ENCODE measurements at regions not wholly inside any gene's neighbourhood (a gene's known extent, or its start where the extent isn't known, plus 50 kb on each side); places are given as distances from the start of the nearest gene placed in this dataset.
"Not testable (repeated sequence)": the region's sequence is repeated elsewhere in the genome, so short reads cannot be mapped to it uniquely, and the experiment has no call there.

- H3K4me1 ChIP-seq (ENCODE audit: control insufficient read depth in 1 of 2, insufficient read depth in 2 of 2, low read length in 2 of 2); DNase-seq; H3K4me3 ChIP-seq (replicated peaks in 1 of 3; ENCODE audit: low read depth in 2 of 3, low read length in 3 of 3); H3K36me3 Mint-ChIP-seq; H3K9ac ChIP-seq (ENCODE audit: insufficient read depth, low read length, poor library complexity, severe bottlenecking); intact Hi-C loops (cut with micrococcal nuclease); H4K20me1 ChIP-seq (ENCODE audit: insufficient read depth, low read length); H3K36me3 ChIP-seq (replicated peaks in 1 of 2; ENCODE audit: control insufficient read depth in 1 of 2, insufficient read depth in 2 of 2, low read length in 2 of 2); H3K27me3 ChIP-seq (ENCODE audit: control insufficient read depth in 2 of 2, insufficient read depth in 2 of 2, low read length in 2 of 2); H3K9me3 Mint-ChIP-seq; H3K27ac Mint-ChIP-seq; H3K4me1 Mint-ChIP-seq; H2AFZ ChIP-seq (ENCODE audit: insufficient read depth, low read depth, low read length, poor library complexity, severe bottlenecking); H3K4me2 ChIP-seq (replicated peaks; ENCODE audit: extremely low read depth, low read length, poor library complexity, severe bottlenecking); H3K9me3 ChIP-seq (replicated peaks in 1 of 2; ENCODE audit: control insufficient read depth in 1 of 2, insufficient read depth in 1 of 2, low read length in 2 of 2); H3K27ac ChIP-seq (ENCODE audit: low read depth in 1 of 2, low read length in 2 of 2); H3K27me3 Mint-ChIP-seq (ENCODE audit: low read depth in 3 of 3); H3K4me3 Mint-ChIP-seq; H3K79me2 ChIP-seq (ENCODE audit: insufficient read depth, low read length): not testable (repeated sequence)
- 0% methylated on average over 2 of the region's 3 CpGs for WGBS (ENCODE audit: insufficient coverage)
These were observed 805.9 kb downstream of the FOXD4L5 start for GRCh38 chr9:64479095-64479494.

GRCh38 chr9:64468943-64469342, 816.1 kb downstream of the FOXD4L5 start:
- H3K9me3 ChIP-seq (replicated peaks in 1 of 2; ENCODE audit: control insufficient read depth in 1 of 2, insufficient read depth in 1 of 2, low read length in 2 of 2); H2AFZ ChIP-seq (ENCODE audit: insufficient read depth, low read depth, low read length, poor library complexity, severe bottlenecking); DNase-seq; H3K36me3 ChIP-seq (replicated peaks in 1 of 2; ENCODE audit: control insufficient read depth in 1 of 2, insufficient read depth in 2 of 2, low read length in 2 of 2); H3K36me3 Mint-ChIP-seq; intact Hi-C loops (cut with micrococcal nuclease); H4K20me1 ChIP-seq (ENCODE audit: insufficient read depth, low read length); H3K27ac ChIP-seq (ENCODE audit: low read depth in 1 of 2, low read length in 2 of 2); H3K27me3 Mint-ChIP-seq (ENCODE audit: low read depth in 3 of 3); H3K79me2 ChIP-seq (ENCODE audit: insufficient read depth, low read length); H3K9ac ChIP-seq (ENCODE audit: insufficient read depth, low read length, poor library complexity, severe bottlenecking); H3K4me1 ChIP-seq (ENCODE audit: control insufficient read depth in 1 of 2, insufficient read depth in 2 of 2, low read length in 2 of 2); H3K4me3 Mint-ChIP-seq; H3K4me2 ChIP-seq (replicated peaks; ENCODE audit: extremely low read depth, low read length, poor library complexity, severe bottlenecking); H3K27ac Mint-ChIP-seq; H3K4me1 Mint-ChIP-seq; H3K4me3 ChIP-seq (replicated peaks in 1 of 3; ENCODE audit: low read depth in 2 of 3, low read length in 3 of 3); H3K9me3 Mint-ChIP-seq; H3K27me3 ChIP-seq (ENCODE audit: control insufficient read depth in 2 of 2, insufficient read depth in 2 of 2, low read length in 2 of 2): not testable (repeated sequence)
- WGBS (ENCODE audit: insufficient coverage), result no CpG with 5 or more reads among the region's 8 CpGs

- H3K27ac Mint-ChIP-seq; H3K27me3 Mint-ChIP-seq (ENCODE audit: low read depth in 3 of 3); H3K9me3 Mint-ChIP-seq; H3K27ac ChIP-seq (ENCODE audit: low read depth in 1 of 2, low read length in 2 of 2); DNase-seq; H3K4me1 Mint-ChIP-seq; H3K4me2 ChIP-seq (replicated peaks; ENCODE audit: extremely low read depth, low read length, poor library complexity, severe bottlenecking); H3K9me3 ChIP-seq (replicated peaks in 1 of 2; ENCODE audit: control insufficient read depth in 1 of 2, insufficient read depth in 1 of 2, low read length in 2 of 2); H3K36me3 Mint-ChIP-seq; H4K20me1 ChIP-seq (ENCODE audit: insufficient read depth, low read length); H3K4me1 ChIP-seq (ENCODE audit: control insufficient read depth in 1 of 2, insufficient read depth in 2 of 2, low read length in 2 of 2); H3K4me3 Mint-ChIP-seq; H3K9ac ChIP-seq (ENCODE audit: insufficient read depth, low read length, poor library complexity, severe bottlenecking); intact Hi-C loops (cut with micrococcal nuclease); H3K36me3 ChIP-seq (replicated peaks in 1 of 2; ENCODE audit: control insufficient read depth in 1 of 2, insufficient read depth in 2 of 2, low read length in 2 of 2); H3K27me3 ChIP-seq (ENCODE audit: control insufficient read depth in 2 of 2, insufficient read depth in 2 of 2, low read length in 2 of 2); H2AFZ ChIP-seq (ENCODE audit: insufficient read depth, low read depth, low read length, poor library complexity, severe bottlenecking); H3K4me3 ChIP-seq (replicated peaks in 1 of 3; ENCODE audit: low read depth in 2 of 3, low read length in 3 of 3); H3K79me2 ChIP-seq (ENCODE audit: insufficient read depth, low read length): not testable (repeated sequence)
- no CpG with 5 or more reads among the region's 4 CpGs for WGBS (ENCODE audit: insufficient coverage)
- TF ChIP-seq CTCF (IDR thresholded peaks at IDR 0.05), result peak; percentile 11
These were observed 818.9 kb downstream of the FOXD4L5 start for GRCh38 chr9:64466052-64466599.

- H4K20me1 ChIP-seq (ENCODE audit: insufficient read depth, low read length); H3K4me2 ChIP-seq (replicated peaks; ENCODE audit: extremely low read depth, low read length, poor library complexity, severe bottlenecking); H2AFZ ChIP-seq (ENCODE audit: insufficient read depth, low read depth, low read length, poor library complexity, severe bottlenecking); H3K36me3 ChIP-seq (replicated peaks in 1 of 2; ENCODE audit: control insufficient read depth in 1 of 2, insufficient read depth in 2 of 2, low read length in 2 of 2); H3K9me3 ChIP-seq (replicated peaks in 1 of 2; ENCODE audit: control insufficient read depth in 1 of 2, insufficient read depth in 1 of 2, low read length in 2 of 2); H3K27ac ChIP-seq (ENCODE audit: low read depth in 1 of 2, low read length in 2 of 2); H3K4me1 ChIP-seq (ENCODE audit: control insufficient read depth in 1 of 2, insufficient read depth in 2 of 2, low read length in 2 of 2); H3K27me3 Mint-ChIP-seq (ENCODE audit: low read depth in 3 of 3); H3K36me3 Mint-ChIP-seq; H3K79me2 ChIP-seq (ENCODE audit: insufficient read depth, low read length); intact Hi-C loops (cut with micrococcal nuclease); H3K9ac ChIP-seq (ENCODE audit: insufficient read depth, low read length, poor library complexity, severe bottlenecking); H3K27me3 ChIP-seq (ENCODE audit: control insufficient read depth in 2 of 2, insufficient read depth in 2 of 2, low read length in 2 of 2); H3K4me3 Mint-ChIP-seq; H3K9me3 Mint-ChIP-seq; DNase-seq; H3K4me3 ChIP-seq (replicated peaks in 1 of 3; ENCODE audit: low read depth in 2 of 3, low read length in 3 of 3); H3K27ac Mint-ChIP-seq; H3K4me1 Mint-ChIP-seq: not testable (repeated sequence)
- WGBS (ENCODE audit: insufficient coverage), result no CpG with 5 or more reads among the region's 5 CpGs
These were observed 823.1 kb downstream of the FOXD4L5 start for GRCh38 chr9:64461885-64462284.
